GM18868 (cell line): ENCODE measurements at regions not wholly inside any gene's neighbourhood (a gene's known extent, or its start where the extent isn't known, plus 50 kb on each side); places are given as distances from the start of the nearest gene placed in this dataset.

Source experiments
- ATAC-seq: cut with Tn5 transposase; IDR thresholded peaks from one replicate; pipeline ENCODE4 v1.9.1; 2021; ENCODE audit warnings: mild to moderate bottlenecking, moderate library complexity; ENCODE audit not compliant: unreplicated experiment

- ATAC-seq: no peak
These were observed 105.8 kb upstream of the MYCN start for GRCh38 chr2:15834381-15835031.

GRCh38 chr2:15835991-15836688, 104.2 kb upstream of the MYCN start:
- no peak for ATAC-seq

GRCh38 chr2:15836689-15837610, 103.4 kb upstream of the MYCN start:
- ATAC-seq: no peak

- no peak for ATAC-seq
These were observed 101.8 kb upstream of the MYCN start for GRCh38 chr2:15838481-15839090.

GRCh38 chr2:15839426-15840124, 100.8 kb upstream of the MYCN start:
- ATAC-seq: no peak

- no peak for ATAC-seq
These were observed 100.2 kb upstream of the MYCN start for GRCh38 chr2:15840148-15840547.

- no peak for ATAC-seq
These were observed 99.4 kb upstream of the MYCN start for GRCh38 chr2:15840969-15841368.

- no peak for ATAC-seq
These were observed 98.4 kb upstream of the MYCN start for GRCh38 chr2:15841776-15842560.

- no peak for ATAC-seq
These were observed 97.3 kb upstream of the MYCN start for GRCh38 chr2:15842758-15843666.

- ATAC-seq: no peak
These were observed 96.0 kb upstream of the MYCN start for GRCh38 chr2:15844211-15844801.

GRCh38 chr2:15845294-15845693, 95.1 kb upstream of the MYCN start:
- no peak for ATAC-seq

GRCh38 chr2:15845737-15846405, 94.5 kb upstream of the MYCN start:
- no peak for ATAC-seq

GRCh38 chr2:15846626-15847025, 93.7 kb upstream of the MYCN start:
- ATAC-seq: no peak

- ATAC-seq: no peak
These were observed 89.8 kb upstream of the MYCN start for GRCh38 chr2:15850534-15850933.

GRCh38 chr2:15851076-15851693, 89.2 kb upstream of the MYCN start:
- ATAC-seq: no peak

- no peak for ATAC-seq
These were observed 87.5 kb upstream of the MYCN start for GRCh38 chr2:15852811-15853210.

- no peak for ATAC-seq
These were observed 86.4 kb upstream of the MYCN start for GRCh38 chr2:15853903-15854302.
